ENCODE measurements at regions not wholly inside any gene's neighbourhood (a gene's known extent, or its start where the extent isn't known, plus 50 kb on each side); places are given as distances from the start of the nearest gene placed in this dataset.

GRCh38 chr12:93140325-93140724, 211.2 kb upstream of the EEA1 start:
- H3K36me3 Mint-ChIP-seq (ENCODE audit: low read depth): no peaks in the 10 kb centered on the region
- DNase-seq (ENCODE audit: low spot score): no peak
- TF ChIP-seq, protein P1, sequence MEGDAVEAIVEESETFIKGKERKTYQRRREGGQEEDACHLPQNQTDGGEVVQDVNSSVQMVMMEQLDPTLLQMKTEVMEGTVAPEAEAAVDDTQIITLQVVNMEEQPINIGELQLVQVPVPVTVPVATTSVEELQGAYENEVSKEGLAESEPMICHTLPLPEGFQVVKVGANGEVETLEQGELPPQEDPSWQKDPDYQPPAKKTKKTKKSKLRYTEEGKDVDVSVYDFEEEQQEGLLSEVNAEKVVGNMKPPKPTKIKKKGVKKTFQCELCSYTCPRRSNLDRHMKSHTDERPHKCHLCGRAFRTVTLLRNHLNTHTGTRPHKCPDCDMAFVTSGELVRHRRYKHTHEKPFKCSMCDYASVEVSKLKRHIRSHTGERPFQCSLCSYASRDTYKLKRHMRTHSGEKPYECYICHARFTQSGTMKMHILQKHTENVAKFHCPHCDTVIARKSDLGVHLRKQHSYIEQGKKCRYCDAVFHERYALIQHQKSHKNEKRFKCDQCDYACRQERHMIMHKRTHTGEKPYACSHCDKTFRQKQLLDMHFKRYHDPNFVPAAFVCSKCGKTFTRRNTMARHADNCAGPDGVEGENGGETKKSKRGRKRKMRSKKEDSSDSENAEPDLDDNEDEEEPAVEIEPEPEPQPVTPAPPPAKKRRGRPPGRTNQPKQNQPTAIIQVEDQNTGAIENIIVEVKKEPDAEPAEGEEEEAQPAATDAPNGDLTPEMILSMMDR (IDR thresholded peaks at IDR 0.05): no peak
- no peaks in the 10 kb centered on the region for H3K27me3 Mint-ChIP-seq (ENCODE audit: low read depth)
- no peaks in the 10 kb centered on the region for H3K9me3 Mint-ChIP-seq (ENCODE audit: low read depth)
- peaks cover 18% of the 10 kb centered on the region for H3K4me1 Mint-ChIP-seq (ENCODE audit: low read depth)
- no peak overlapping the region for H3K27ac Mint-ChIP-seq (ENCODE audit: unreplicated experiment)
- no peak overlapping the region for H3K4me3 Mint-ChIP-seq (ENCODE audit: unreplicated experiment)

DNA sequence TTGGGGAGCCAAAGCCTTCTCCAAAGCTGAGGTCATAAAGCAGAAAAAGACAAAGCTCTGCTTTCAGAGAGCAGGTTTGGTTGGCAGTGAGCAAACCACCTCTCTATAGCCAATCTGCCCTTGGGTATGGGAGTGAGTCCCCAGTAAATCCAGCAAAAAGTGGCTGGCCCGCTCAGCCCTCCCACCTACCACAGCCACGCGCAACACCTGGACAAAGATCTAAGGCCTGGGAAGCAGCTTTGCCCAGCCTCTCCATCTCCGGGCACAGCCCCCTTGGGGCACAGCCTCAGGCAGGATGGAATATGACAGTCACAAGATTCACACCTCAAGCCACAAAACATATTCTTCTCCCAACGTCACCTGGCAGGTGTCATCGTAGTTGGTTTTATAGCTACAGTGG, 211.7 kb upstream of the EEA1 start:
- Mint-ChIP-seq H3K27ac (ENCODE audit: unreplicated experiment) (no peak overlapping the region), H3K4me3 (ENCODE audit: unreplicated experiment) (no peak overlapping the region), H3K4me1 (ENCODE audit: low read depth) (peaks cover 13% of the 10 kb centered on the region), H3K9me3 (ENCODE audit: low read depth) (no peaks in the 10 kb centered on the region), H3K36me3 (ENCODE audit: low read depth) (no peaks in the 10 kb centered on the region), H3K27me3 (ENCODE audit: low read depth) (no peaks in the 10 kb centered on the region)
- DNase-seq (ENCODE audit: low spot score): no peak
- TF ChIP-seq, protein P1 (IDR thresholded peaks at IDR 0.05): no peak

GRCh38 chr12:93142881-93143280, 213.8 kb upstream of the EEA1 start:
- TF ChIP-seq, protein P1 (IDR thresholded peaks at IDR 0.05): no peak
- Mint-ChIP-seq H3K4me1 (ENCODE audit: low read depth) (peaks cover 4% of the 10 kb centered on the region), H3K4me3 (ENCODE audit: unreplicated experiment) (no peak overlapping the region), H3K27ac (ENCODE audit: unreplicated experiment) (no peak overlapping the region), H3K36me3 (ENCODE audit: low read depth) (no peaks in the 10 kb centered on the region), H3K27me3 (ENCODE audit: low read depth) (no peaks in the 10 kb centered on the region), H3K9me3 (ENCODE audit: low read depth) (no peaks in the 10 kb centered on the region)
- no peak for DNase-seq (ENCODE audit: low spot score)

- H3K27me3 Mint-ChIP-seq (ENCODE audit: low read depth): no peaks in the 10 kb centered on the region
- H3K27ac Mint-ChIP-seq (ENCODE audit: unreplicated experiment): no peak overlapping the region
- TF ChIP-seq, protein P1 (IDR thresholded peaks at IDR 0.05): no peak
- no peaks in the 10 kb centered on the region for H3K36me3 Mint-ChIP-seq (ENCODE audit: low read depth)
- no peaks in the 10 kb centered on the region for H3K4me1 Mint-ChIP-seq (ENCODE audit: low read depth)
- H3K4me3 Mint-ChIP-seq (ENCODE audit: unreplicated experiment): no peak overlapping the region
- no peaks in the 10 kb centered on the region for H3K9me3 Mint-ChIP-seq (ENCODE audit: low read depth)
- no peak for DNase-seq (ENCODE audit: low spot score)
These were observed 215.0 kb upstream of the EEA1 start for GRCh38 chr12:93144109-93144508.

DNA sequence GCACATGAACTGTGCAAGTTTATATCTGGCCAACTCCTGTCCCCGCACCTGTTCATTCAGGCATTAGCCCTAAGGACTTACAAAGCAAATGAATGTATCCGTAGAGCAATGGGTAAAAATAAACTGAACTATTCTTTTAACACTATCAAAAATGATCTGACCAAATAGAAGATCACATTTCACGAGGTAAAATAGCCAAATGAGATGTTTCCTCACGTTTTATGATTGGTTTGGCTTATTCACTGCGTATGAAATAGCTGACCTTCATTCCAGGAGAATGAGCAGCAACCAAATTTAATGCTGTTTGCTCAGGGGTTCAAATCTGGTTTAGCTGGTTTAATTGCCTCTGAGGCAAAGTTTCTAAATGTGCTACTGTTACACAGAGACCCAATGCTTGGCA, 216.0 kb upstream of the EEA1 start:
- no peak for DNase-seq (ENCODE audit: low spot score)
- TF ChIP-seq, protein P1 (IDR thresholded peaks at IDR 0.05): no peak
- no peaks in the 10 kb centered on the region for H3K36me3 Mint-ChIP-seq (ENCODE audit: low read depth)
- H3K27me3 Mint-ChIP-seq (ENCODE audit: low read depth): no peaks in the 10 kb centered on the region
- H3K9me3 Mint-ChIP-seq (ENCODE audit: low read depth): no peaks in the 10 kb centered on the region
- H3K27ac Mint-ChIP-seq (ENCODE audit: unreplicated experiment): no peak overlapping the region
- H3K4me3 Mint-ChIP-seq (ENCODE audit: unreplicated experiment): no peak overlapping the region
- no peaks in the 10 kb centered on the region for H3K4me1 Mint-ChIP-seq (ENCODE audit: low read depth)
